ENCODE measurements at regions not wholly inside any gene's neighbourhood (a gene's known extent, or its start where the extent isn't known, plus 50 kb on each side); places are given as distances from the start of the nearest gene placed in this dataset.
A peak's percentile ranks its signal among the peaks of the same experiment; 100 is the strongest.
"Not testable (repeated sequence)": the region's sequence is repeated elsewhere in the genome, so short reads cannot be mapped to it uniquely, and the experiment has no call there.

GRCh38 chr11:89604281-89604680, 105.8 kb upstream of the TRIM77 start:
- TF ChIP-seq CTCF (conservative IDR thresholded peaks at IDR 0.05; ENCODE audit: low read length): no peak
- H3K4me3 ChIP-seq (ENCODE audit: low read length): no peak overlapping the region
- DNase-seq (ENCODE audit: low read depth): no peak

GRCh38 chr11:89606845-89607244, 103.3 kb upstream of the TRIM77 start:
- DNase-seq (ENCODE audit: low read depth): peak; percentile 50
- not testable (repeated sequence) for H3K4me3 ChIP-seq (ENCODE audit: low read length)

- H3K4me3 ChIP-seq (ENCODE audit: low read length); DNase-seq (ENCODE audit: low read depth): not testable (repeated sequence)
Observed at GRCh38 chr11:89607497-89607896, 102.6 kb upstream of the TRIM77 start.

- no peak overlapping the region for H3K4me3 ChIP-seq (ENCODE audit: low read length)
- no peak for DNase-seq (ENCODE audit: low read depth)
- TF ChIP-seq CTCF (conservative IDR thresholded peaks at IDR 0.05; ENCODE audit: low read length): no peak
Observed at GRCh38 chr11:89608234-89608966, 101.7 kb upstream of the TRIM77 start.

GRCh38 chr11:89612096-89612495, 98.0 kb upstream of the TRIM77 start:
- H3K4me3 ChIP-seq (ENCODE audit: low read length): no peak overlapping the region
- no peak for TF ChIP-seq CTCF (conservative IDR thresholded peaks at IDR 0.05; ENCODE audit: low read length)
- DNase-seq (ENCODE audit: low read depth): no peak

GRCh38 chr11:89613911-89614310, 96.2 kb upstream of the TRIM77 start:
- no peak for TF ChIP-seq CTCF (conservative IDR thresholded peaks at IDR 0.05; ENCODE audit: low read length)
- DNase-seq (ENCODE audit: low read depth): peak; percentile 25
- H3K4me3 ChIP-seq (ENCODE audit: low read length): no peak overlapping the region

- not testable (repeated sequence) for H3K4me3 ChIP-seq (ENCODE audit: low read length)
- TF ChIP-seq CTCF (conservative IDR thresholded peaks at IDR 0.05; ENCODE audit: low read length): peak; percentile 40
- peak; percentile 53 for DNase-seq (ENCODE audit: low read depth)
Observed at GRCh38 chr11:89614428-89614827, 95.7 kb upstream of the TRIM77 start.

GRCh38 chr11:89615642-89616041, 94.5 kb upstream of the TRIM77 start:
- DNase-seq (ENCODE audit: low read depth); H3K4me3 ChIP-seq (ENCODE audit: low read length): not testable (repeated sequence)

GRCh38 chr11:89616161-89616560, 93.9 kb upstream of the TRIM77 start:
- not testable (repeated sequence) for DNase-seq (ENCODE audit: low read depth); H3K4me3 ChIP-seq (ENCODE audit: low read length)
